Stimulated activated CD8-positive, alpha-beta memory T cell treated with anti-CD3 and anti-CD28 coated beads, Interleukin-4, amount 100 ng/mL, for 48 hours (primary cell): ENCODE measurements at regions not wholly inside any gene's neighbourhood (a gene's known extent, or its start where the extent isn't known, plus 50 kb on each side); places are given as distances from the start of the nearest gene placed in this dataset.

Experiments
- DNase-seq: peaks from one replicate; pipeline ENCODE4 v3.0.0-alpha.2; 2020

GRCh38 chr11:19595499-19595839 is 117.2 kb upstream of the NAV2 start:
- no peak for DNase-seq

DNA sequence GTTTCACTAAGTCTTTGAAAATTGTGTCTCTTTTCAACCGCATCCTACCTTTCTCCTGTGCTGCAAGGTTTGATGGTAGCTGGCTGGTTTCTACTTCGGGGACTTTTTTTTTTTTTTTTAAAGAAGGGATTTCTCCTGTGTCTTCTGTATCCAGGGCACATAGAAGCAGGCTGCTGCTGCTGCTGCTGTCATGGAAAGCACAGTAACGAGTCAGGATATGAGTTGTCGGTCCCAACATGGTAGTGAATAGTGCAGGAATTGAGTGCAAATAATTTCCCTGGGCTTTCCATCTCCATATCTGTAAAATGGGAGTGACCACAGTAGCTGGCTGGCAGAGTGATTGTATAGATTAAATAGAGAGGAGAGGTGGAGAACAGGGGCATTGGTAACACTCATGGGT is 118.3 kb upstream of the NAV2 start:
- DNase-seq = no peak

- no peak for DNase-seq
These were observed 119.8 kb upstream of the NAV2 start for GRCh38 chr11:19592842-19593241.

DNA sequence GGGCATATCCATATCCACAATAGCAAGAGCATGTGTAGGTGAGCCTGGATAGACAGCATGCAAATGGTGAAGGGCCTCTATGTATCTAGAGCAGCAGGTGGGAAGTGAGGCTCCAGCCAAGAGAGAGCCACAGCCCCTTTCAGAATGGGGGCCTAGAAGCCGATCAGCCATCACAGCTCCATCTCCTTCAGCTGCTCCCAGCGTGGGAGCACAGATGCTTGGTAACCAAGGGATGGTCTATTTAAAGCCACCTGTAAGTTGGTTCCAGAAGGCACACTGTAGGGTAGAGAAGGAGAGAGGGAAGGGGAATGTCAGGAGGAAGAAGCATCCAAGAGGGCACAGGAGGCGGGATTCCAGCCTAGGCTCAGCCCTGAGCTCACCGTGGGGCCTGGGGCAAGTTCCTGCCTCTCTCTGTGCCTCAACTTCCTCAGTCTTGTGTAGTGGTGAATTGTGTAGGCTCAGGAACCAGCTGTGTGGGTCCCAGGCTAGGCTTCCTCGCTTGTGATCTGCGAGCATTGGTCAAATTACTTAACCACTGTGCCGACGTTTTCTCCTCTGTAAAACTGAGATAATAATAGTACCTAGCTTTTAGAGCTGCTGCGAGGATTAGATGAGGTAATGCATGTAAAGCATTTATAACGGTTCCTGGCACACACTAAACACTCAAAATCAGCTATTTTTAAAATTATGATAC is 122.9 kb upstream of the NAV2 start:
- no peak for DNase-seq

- no peak for DNase-seq
These were observed 124.7 kb upstream of the NAV2 start for GRCh38 chr11:19587979-19588378.

- DNase-seq = no peak
These were observed 132.0 kb upstream of the NAV2 start for GRCh38 chr11:19580646-19581045.

- DNase-seq = no peak
These were observed 132.7 kb upstream of the NAV2 start for GRCh38 chr11:19579957-19580356.

GRCh38 chr11:19578871-19579270 is 133.8 kb upstream of the NAV2 start:
- DNase-seq = no peak

DNA sequence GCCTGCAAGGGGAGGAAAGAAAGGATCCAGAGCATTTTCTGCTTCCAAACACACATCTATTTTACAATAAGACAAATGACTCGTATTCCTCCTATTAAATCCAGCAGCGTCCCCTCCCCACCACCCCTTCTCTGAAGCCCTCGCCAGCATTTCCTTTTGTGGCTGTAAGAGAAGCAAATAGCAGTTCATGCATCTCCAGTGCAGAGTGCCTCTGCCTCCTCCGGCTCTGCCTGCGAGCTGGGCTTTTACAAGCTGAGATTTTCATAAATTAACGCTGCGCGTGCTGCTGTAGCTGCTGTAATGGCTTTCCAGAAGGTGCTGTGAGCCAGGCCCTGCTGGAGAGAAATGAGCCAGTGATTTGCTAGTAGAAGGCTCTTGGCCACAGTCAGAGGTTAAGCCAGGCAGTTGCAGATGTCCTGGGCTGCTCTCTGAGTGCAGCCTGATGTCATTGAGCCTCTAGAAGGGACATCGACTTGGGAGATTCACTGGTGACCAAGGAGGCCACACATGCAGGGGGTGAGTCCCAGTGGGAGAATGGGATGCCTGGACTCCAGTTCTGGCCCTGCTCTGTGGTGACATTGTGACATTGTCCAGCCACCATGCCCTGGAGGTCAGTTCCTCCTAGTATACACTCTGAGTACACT is 134.5 kb upstream of the NAV2 start:
- DNase-seq = no peak

DNA sequence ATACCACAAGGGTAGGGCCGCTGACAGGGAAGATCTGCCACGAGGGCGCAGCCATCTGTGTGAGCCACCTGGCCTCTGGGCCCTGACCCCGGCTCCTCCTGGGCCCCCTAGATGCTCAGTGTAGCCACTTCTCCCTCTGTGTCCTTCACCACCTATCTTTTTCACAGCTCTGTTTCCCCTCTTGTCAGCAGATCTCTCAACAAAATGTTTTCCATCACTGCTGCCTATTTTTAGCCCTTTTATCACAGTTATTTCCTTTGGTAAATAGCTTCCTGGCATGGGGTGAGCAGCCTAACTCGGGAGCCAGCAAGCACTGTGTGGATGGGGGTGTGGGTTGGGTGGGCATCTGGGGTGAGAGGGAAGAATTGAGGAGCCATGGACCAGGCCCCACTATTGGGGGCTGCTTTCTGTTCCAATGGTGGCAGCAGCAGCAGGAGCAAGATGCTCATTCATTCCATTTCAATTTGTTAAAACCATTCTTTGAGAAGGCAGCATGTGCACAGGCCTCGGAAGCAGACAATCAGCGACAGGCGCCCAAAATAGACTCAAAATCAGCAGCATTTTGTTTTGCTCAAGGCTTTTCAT is 135.2 kb upstream of the NAV2 start:
- DNase-seq = no peak

- no peak for DNase-seq
These were observed 135.7 kb upstream of the NAV2 start for GRCh38 chr11:19576903-19577302.

- no peak for DNase-seq
These were observed 136.6 kb upstream of the NAV2 start for GRCh38 chr11:19576054-19576453.

DNA sequence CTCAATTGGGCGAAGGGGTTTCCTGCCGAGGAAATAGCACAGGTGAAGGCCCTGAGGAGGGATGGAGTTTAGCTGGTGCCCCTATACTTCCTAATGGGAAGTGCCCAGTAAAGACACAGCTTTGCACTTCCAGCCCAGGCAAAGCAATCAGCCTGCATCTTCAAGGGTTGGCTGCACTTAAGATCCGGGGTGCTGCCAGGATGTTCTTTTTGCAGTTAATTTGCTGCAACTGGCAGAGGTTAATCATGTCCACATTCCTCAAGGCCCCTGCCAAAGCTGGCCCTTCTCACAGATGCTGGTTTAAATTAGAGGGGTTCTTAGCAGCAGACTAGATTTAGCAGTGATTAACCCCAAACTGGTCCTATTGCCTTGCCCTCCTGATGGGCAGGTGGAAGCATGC is 137.7 kb upstream of the NAV2 start:
- DNase-seq = no peak

GRCh38 chr11:19573666-19574065 is 139.0 kb upstream of the NAV2 start:
- no peak for DNase-seq

- no peak for DNase-seq
These were observed 140.7 kb upstream of the NAV2 start for GRCh38 chr11:19571906-19572305.

DNA sequence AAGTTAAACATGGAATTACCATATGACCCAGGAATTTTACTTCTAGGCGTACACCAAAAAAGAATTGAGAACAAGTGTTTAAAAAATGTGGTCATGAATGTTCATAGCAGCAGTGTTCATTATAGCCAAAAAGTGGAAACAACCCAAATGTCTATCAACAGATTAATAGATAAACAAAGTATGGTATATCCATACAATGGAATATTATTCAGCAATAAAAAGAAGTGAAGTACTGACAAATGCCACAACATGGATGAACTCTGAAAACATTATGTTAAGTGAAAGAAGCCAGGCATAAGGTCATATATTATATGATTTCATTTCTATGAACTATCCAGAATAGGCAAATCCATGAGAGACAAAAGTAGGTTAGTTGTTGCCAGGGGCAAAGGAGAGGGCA is 141.7 kb upstream of the NAV2 start:
- DNase-seq = no peak

- no peak for DNase-seq
These were observed 144.6 kb upstream of the NAV2 start for GRCh38 chr11:19567996-19568395.

- no peak for DNase-seq
These were observed 145.9 kb upstream of the NAV2 start for GRCh38 chr11:19566583-19567379.

GRCh38 chr11:19565639-19566038 is 147.0 kb upstream of the NAV2 start:
- DNase-seq = no peak

DNA sequence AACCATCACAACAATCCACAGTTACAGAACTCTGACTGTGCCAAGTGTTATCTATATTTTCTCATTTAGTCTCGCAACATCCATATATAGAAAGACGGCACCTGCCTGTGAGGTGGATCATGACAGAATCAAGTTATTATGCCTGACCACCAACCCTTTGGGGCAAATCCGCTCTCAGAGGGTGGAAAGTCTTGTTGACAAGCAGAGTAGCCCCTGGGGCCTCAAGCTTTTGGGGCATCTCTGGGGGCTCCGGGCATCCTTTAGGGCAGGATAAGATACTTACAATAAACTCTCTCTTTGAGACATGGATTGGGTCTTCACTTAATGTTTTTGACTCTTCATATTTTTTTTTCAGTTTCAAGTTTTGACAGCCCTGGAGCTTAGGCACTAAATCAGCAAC is 150.5 kb upstream of the NAV2 start:
- DNase-seq = no peak

DNA sequence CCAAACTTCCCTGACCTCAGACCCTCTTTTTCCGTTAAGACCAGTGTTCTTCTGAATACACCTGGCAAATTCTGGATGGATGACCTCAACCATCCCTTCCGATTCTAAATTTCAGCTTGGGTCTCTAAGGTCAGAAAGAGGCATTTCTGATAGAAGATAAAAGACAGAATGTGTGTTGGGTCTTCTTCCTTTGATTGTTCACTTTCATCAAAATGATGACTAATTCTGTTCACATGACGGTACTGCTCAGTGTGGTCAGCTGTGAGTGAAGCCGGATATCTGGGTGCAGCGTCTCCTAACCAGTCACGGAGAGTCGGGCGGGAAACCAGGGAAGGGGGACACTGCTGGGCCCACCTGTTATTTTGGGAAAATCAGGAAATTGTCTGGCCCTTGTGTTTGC is 151.6 kb upstream of the NAV2 start:
- DNase-seq = no peak

- DNase-seq = no peak
These were observed 152.5 kb upstream of the NAV2 start for GRCh38 chr11:19560156-19560555.

DNA sequence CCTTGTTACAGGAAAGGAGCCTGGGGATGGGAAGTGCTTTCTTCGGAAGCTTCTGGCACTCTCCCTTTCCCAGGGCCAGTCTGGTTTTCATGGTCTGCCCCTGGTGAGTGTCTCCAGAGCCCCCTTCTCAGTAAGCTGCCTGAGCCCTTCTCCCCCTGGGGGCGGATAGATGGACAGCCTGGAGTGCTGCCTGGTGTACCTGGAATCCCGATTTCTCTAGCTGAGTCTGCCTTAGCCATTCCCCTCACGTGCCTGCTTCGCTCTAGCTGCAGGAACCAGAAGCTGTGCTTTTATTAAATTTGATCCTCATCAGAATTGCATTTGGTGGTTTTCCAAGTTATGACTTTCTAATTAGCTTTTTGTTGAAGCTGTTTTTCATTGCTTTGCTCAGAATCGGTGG is 152.9 kb upstream of the NAV2 start:
- no peak for DNase-seq
